GM18508 (cell line): ENCODE measurements at regions not wholly inside any gene's neighbourhood (a gene's known extent, or its start where the extent isn't known, plus 50 kb on each side); places are given as distances from the start of the nearest gene placed in this dataset.

Source experiments
- ATAC-seq: cut with Tn5 transposase; IDR thresholded peaks from one replicate; pipeline ENCODE4 v1.9.1; 2021; ENCODE audit warnings: moderate number of reproducible peaks; ENCODE audit not compliant: insufficient read depth, unreplicated experiment

DNA sequence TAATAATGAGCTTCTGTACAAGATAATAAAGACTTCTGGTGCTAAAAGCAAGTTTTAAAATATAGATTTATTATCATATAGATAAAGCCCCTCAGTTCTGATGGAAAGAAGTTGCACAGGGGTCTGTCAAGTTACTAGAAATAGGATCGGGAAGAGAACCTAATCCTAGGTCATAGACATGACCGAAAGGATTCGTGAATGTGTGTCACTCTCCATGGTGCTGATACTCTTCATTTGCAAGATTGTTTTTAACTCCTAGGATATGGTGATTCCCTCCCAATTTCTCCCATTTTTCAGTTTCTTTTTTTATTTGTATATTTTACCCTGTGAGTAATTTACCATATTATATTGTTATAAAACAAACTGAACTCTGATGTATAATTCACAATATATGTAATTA is 58.9 kb upstream of the CTNNA2 start:
- ATAC-seq, result no peak

DNA sequence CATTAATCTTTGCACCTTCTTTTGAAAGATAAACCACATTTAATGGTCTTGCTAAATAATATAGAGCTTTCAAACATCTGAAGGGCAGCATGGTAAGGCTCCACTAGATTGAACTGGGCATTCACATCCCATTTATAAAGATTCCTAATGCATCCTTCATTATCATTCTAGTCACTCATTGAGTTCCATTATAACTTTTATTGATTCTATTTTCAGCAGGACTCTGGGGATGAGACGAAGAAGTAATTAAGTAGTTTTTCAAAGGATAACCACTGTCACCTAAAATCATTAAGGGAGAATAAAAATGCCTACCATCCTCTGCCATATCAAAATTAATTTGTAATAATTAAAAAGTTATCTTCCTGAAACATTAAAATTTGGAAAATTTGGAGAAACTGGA is 60.2 kb upstream of the CTNNA2 start:
- no peak for ATAC-seq

DNA sequence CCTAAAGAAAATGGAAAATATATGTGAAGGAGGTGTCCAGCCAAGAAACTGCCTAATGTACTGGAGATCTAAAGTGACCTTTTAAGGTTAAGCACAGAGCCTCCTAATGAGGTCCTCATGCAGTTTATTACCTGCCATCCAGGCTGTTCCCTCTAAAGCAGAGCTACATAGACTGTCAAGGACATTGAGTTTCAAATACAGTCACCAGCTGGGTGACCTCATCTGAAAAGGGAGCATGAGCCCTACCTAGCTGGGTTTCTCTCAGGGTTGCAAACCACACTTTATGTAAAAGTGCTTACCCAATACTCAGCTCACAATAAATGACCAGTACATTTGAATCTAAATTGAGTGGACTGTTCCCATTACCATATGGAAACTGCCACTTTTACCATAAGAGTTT is 65.4 kb upstream of the CTNNA2 start:
- ATAC-seq, result no peak

DNA sequence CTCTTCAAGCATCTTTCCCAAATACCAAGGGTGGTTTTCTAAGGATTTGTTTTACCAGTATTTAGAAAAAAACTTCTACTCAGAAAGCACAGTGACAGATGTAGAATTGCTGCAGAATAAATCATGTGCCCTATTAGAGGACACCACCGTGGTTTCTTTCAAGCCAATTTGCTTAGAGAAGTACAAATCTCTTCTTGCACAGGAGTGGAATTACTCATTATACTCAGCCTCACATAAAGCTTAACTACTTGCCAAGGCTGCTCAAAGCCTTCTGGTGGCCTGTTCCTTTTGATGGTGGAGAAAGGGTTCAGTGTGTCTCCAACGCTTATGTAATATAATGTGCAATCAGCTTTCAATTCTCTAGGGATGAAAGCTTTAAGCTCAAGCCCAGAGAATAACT is 66.5 kb upstream of the CTNNA2 start:
- no peak for ATAC-seq

DNA sequence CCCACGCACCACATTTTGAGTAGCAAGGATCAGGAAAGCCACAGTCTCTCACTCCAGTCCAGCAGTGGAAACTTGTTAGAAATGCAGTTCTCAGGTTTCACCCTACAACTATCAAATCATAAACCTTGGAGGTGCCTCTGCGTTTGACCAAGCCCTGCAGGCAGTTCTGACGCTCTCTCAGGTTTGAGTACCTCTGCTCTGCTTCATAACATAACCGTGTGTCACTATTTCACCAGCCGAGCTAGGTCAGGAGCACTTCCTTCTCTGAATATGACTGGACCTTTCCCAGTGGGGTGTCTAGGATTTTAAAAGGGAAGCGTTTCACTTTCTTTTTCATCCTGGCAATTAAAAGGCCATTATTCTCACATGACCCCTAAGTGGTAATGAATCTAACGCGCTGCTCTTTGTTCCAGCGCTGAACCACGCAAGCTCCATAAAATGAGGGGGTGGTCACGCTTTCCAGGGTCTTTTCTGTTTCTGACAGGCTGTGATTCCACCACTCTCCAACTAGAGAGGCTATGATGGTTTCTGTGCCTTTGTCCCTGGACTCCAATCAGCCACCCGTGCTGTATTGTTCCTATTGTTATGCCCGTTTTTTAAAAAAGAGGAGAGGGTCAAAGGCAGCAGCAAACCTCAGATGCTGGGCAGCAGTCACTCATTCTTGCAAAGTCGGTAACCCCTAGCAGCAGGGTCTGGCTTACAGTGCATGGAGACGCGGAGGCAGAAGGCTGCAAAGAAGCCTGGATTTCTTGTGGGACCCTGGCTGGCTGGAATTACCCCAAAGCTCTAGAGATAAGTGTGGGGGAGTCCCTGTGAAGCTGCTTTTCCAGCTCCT is 75.2 kb upstream of the CTNNA2 start:
- ATAC-seq, result no peak

DNA sequence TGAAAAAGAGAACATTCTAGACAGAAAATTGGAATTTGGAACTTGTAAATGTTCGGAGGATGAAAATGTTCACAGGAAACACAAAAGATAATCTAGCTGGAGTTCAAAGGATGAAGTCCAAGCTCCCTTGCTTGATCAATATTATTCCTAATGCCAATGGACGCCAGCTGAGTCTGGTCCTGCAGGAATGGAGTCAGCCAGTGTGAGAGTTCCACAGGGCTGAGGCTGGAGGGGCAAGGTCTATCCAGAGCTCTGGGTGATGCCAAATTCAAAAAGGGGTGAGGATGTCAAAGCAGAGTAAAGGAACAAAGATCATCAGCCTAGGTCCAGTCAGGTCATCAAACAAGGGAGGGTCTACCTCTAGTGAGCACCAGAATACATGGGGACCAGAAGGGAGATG is 78.5 kb upstream of the CTNNA2 start:
- ATAC-seq, result no peak

DNA sequence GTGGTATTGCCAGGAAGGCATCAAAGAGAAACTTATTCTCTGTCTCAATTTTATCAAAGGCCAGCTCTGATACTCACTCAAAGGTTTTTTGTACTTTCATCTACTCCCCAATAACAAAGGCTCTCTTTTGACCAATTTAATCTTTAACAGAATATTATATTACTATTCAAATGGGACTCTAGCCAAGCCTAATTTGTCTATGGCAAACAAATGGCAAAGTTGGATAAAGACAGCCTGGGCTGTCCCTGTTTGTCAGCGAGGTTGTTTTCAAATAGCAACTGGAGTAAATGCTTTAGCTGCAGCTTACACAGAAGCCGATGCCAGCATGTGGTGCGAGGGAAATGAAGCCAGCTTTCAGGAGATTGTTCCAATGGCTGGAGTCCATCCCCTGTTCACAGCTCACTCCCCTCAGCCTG is 80.1 kb upstream of the CTNNA2 start:
- ATAC-seq, result no peak

DNA sequence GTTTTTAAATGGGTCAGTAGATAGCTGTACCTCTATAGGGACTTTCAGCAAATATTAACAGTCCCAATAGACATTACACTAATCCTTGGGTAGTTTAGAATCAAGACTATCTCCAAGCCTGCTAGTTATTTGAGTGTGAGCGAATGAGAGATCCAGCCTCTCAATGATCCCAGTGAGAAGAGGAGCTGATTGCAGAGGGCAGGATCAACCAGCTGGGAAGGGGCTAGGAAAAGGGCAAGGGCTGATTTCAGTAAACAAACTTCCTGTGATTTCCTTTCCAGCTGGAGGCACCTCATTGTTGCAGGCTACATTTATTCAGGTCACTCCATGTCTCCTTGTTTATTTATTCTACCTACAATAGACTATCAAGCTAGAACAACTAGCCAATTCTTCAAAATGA is 84.1 kb upstream of the CTNNA2 start:
- no peak for ATAC-seq

DNA sequence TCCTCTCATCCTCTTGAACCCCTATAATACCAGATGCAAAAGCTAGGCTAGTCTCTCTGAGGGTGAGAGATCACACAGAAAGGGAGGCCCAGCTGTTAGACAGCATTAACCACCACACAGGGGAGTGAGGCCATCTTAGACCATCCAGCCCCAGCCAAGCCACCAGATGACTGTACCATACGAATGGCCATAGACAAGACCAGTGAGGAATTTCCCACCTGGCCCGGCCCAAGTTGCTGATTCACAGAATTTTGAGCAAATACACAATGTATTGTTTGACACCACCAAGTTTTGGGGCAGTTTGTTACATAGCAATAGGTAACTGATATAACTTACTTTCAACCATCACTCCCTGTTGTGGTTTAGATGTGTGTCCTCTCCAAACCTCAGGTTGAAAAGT is 98.2 kb upstream of the CTNNA2 start:
- ATAC-seq, result no peak

DNA sequence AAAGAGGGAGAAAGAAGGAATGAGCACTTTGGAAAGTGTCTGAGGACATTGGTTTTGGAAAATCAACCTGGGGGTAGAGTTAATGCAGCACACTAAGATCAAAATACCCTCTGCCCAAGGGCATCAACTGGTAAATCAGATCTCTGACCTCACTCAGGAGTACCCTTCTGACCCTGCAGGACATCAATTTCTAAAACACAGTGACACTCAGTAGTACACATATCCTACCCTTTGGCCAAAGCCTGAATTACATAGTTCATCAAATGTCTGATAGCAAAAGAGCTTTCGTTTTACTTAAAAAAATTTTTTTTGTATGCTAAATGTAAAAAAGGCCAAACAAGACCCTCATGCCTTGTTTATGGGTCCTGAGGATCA is 118.4 kb upstream of the CTNNA2 start:
- no peak for ATAC-seq

DNA sequence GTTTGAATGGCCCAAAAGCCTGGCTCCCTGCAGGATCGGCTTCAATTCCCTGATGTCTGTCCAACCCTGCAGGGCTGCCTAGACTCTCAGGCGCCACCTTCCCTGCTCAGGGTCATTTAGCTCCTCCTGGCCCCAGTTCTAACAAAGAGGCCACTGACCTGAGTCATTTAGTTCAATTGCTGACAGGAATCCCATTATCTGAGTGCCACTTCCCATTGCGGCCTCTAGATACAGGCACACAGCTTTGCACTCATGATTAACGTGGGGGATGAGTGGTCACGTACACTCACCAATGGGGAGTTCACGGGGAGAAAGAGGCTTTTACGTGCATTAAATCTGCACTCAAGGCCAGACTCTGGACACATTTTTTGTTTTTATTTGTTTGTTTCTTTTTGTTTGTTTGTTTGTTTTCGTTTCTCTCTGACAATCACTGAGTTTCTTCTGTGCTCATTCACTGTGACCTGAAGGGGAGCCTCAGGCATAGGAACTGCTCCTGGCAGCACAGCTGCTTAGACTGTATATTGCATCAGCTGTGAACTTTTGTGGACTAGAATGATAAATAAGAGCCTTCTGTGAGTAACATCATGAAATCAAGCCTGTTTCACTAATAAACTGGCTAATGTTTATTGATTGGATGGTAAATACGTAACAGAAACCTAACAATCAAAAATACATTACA is 118.9 kb upstream of the CTNNA2 start:
- ATAC-seq, result no peak

DNA sequence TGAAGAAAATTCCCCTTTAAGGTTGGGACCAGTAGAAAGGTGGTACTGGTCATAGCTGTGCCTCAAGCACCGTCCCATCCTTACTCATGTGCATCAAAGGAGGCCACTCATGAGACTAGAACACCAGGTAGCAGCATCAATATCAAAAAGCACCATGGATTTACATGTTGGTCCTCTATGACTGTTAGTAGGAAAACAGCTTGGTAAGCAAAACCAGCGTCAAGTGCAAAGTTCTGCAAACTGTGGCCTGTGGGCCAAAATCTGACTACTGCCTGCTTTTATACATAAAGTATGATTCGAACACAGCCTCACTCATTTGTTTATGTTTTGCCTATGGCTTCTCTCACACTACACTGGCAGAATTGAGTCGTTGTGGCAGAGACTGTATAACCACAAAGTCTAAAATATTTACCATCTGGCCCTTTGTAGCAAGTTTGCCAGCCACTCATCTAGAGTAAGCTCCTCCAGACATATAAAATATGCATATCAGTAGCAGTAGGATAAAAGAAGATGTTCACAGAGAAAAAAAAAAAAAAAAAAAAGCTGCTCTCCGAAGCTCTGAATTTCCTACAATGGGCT is 119.7 kb upstream of the CTNNA2 start:
- ATAC-seq, result no peak

DNA sequence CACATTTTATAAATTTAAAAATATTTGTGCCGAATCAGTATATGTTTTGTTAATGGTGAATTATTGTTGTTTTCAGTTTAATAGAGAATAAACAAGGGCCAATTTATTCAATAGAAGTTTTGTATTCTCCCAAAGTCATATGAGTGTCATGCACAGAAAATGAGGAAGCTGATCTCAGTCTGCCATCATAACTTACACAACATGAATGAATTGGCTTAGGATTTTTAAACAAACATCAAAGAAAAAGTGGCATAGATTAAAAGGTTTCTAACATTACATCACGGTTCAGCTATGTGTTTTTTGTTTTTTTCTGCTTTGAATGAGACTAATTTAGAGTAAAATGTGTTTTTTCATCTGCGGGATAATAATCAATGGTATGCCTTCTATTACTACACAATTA is 123.4 kb upstream of the CTNNA2 start:
- ATAC-seq, result no peak

DNA sequence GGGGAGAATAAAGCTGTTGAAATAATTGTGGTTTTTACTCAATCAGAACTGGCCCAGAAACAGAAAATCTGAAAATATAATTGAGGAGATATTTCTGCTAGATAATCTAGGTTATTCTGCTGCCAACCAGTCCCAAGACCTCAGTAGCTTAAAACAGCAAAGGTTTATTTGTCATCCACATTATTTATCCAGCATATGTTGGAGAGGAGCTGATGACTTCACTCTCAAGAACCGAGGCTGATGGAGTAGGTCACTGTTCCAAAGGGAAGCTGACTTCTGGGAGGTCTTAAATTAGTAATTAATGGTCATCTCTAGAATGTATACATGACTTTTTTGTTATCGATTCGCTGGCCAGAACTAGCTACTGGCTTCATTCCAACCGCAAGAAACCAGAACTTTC is 124.8 kb upstream of the CTNNA2 start:
- no peak for ATAC-seq

DNA sequence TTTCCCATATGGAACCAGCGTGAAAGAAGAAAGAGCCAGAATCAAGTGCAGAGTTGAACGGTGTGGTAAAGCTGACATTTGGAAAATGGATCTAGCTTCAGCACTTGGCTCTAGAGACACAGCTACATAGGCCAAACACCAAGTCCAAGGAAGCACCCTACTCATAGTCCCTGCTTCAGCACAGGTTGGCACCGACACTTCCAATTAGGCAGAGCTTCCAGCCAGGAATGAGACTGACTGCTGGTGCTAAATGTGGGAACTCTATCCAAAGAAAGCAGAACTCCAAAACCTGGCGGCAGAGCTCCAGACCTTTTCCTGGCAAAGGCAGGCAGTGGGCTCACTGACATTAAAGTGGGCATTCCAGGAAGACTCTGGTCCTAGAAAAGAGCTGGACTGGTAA is 125.4 kb upstream of the CTNNA2 start:
- no peak for ATAC-seq

DNA sequence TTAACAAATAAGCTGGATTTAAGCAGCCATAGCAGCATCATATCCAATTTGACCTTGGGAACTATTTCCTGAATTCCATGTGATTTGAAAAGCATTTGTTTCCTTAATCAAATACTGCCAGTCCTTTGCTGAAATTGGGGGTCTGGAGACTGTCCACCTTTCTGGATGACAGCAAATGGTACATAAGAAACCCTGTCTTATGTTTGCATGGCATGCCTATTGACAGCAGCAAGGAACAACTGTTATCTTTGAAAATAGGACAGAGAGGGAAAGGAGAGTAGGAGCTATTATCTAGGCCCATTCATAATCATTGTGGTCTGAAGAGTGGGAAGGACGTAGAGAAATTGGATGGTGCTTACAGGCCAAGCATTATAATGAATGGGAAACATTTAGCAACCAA is 129.2 kb upstream of the CTNNA2 start:
- ATAC-seq, result no peak

DNA sequence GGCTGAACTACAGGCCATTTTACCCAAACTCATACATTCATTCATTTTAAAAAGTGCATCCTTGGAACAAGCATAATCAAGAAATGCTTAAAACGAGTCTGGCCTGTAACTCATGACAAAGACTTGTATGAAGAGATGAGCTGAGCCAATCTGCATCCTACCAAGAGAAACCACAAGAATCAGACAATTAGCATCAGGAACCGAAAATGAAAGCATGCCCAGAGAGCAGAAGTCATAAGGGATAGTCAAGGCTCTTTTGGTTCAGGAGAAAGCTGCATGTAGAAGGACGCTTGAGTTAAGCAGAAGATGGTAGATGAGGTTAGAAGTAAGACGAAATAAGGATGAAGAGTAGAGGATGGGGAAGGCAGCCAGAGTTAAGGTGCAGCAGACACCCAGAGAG is 137.0 kb upstream of the CTNNA2 start:
- no peak for ATAC-seq

DNA sequence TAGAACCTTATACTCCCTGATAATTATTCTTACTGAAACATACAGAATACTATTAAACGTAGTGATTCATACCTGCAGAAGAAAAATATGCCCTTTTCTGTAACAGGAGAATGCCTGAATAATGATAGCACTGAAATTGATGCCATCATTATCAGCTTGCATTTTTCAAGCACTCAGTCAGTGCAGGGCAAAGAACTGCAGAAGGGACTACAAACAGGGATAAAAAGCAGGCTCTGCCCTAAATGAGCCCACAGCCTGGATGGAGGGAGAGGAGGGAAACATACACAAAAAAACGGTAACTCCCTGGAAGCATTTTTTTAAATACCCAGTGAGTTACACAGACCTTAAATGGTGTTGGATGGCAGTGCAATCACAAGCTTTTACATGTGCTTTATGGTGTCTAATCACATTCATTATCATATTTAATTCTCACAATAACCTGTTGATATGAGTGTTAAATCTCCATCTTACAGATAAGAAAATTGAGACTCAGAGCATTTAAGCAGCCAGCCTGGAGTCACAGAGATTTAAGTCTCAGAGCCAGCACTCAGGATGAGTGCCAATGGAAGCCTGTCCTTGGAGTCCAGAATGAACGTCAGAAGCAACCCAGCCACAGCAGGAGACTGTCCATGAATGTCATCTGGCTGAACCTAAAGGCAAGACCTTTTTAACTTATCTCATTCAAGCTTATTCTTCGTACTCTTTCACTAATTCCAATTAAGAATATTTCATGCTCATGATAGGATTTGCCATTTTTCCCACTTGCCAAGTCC is 139.3 kb upstream of the CTNNA2 start:
- no peak for ATAC-seq

DNA sequence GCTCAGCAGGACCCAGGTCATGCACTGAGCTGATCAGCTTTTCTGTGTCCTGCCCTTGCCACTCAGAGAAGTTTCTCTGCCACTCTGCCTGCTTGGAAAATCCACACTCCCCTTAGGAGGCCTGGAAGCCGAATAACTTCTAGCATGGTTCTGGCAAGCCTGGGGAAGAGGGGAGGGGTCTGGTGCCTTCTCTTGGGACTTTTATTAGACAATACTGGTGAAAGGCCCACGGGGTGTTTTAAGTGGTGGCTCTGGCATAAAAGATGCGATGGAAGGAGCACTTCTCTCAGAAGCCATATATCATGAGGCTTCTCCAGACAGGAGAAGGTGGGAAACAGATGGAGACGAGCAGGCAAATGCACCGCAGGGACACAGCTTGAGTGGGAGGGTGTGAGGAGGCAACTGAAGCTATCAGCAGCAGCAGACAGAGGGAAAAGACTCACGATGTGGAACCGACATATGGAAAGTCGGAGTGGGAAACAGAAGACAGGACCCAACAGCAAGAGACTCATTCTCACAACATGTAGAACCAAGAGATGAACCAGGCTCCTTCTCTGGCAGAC is 141.8 kb upstream of the CTNNA2 start:
- no peak for ATAC-seq

DNA sequence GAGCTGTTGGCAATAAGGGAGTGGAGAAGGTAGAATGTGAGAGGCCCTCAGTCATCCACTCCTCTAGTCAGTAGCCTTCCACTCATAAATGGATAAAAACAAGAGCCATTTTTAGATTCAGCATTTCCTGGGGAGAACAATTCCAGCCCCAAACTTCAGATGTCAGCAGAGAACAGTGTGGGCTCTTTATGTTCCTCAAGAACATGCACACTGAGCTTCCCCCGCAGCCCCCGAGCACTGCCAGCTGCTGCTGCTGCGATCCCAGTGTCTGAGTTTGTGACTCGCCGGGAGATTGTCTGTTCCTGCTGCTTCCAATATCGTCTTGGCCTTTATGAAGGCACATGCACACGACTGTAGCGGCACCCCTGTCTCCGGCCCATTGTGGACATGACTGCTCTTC is 143.7 kb upstream of the CTNNA2 start:
- ATAC-seq, result no peak
